Adrenal gland (tissue), 9 donors: ENCODE measurements at regions not wholly inside any gene's neighbourhood (a gene's known extent, or its start where the extent isn't known, plus 50 kb on each side); places are given as distances from the start of the nearest gene placed in this dataset.
A peak's percentile ranks its signal among the peaks of the same experiment; 100 is the strongest.

Source experiments
- DNase-seq, 7 donors: peaks; one replicate each; pipeline ENCODE4 v3.0.0-alpha.2; 2019 to 2020
- H3K27ac ChIP-seq, 5 donors: fragments of 200-600 bp; sonication (generic) in 4 of 5; 1 replicate in 3 of 5; 2 replicates in 2 of 5; pipeline versions ENCODE4 v1.5.1 to v1.8.0; 2016 to 2020; ENCODE audit warnings: mild to moderate bottlenecking in 1 of 5
- H3K27me3 ChIP-seq: fragments of 200-600 bp; 2 replicates; pipeline ENCODE4 v1.8.0; 2021
- H3K36me3 ChIP-seq, 2 donors: fragments of 200-600 bp; replicated peaks in 1 of 2; 1 replicate in 1 of 2; 2 replicates in 1 of 2; pipeline versions ENCODE4 v1.5.1 to v1.8.0; 2018 to 2022
- H3K4me1 ChIP-seq, 2 donors: fragments of 200-600 bp; replicated peaks in 1 of 2; 1 replicate in 1 of 2; 2 replicates in 1 of 2; pipeline versions ENCODE4 v1.5.1 to v1.8.0; 2018 to 2021
- H3K4me3 ChIP-seq, 4 donors: fragments of 200-600 bp; sonication (generic) in 3 of 4; one replicate each; pipeline ENCODE4 v1.5.1; 2016 to 2018
- H3K9me3 ChIP-seq, 3 donors: fragments of 200-600 bp; sonication (generic) in 1 of 3; replicated peaks in 1 of 3; 1 replicate in 2 of 3; 2 replicates in 1 of 3; pipeline versions ENCODE4 v1.5.1 to v1.8.0; 2016 to 2021
- POLR2A ChIP-seq, 2 donors: fragments of 450-650 bp; IDR thresholded peaks; one replicate each; pipeline ENCODE4 v1.6.1; 2017; ENCODE audit warnings: antibody characterized with exemption in 2 of 2, mild to moderate bottlenecking in 2 of 2, moderate library complexity in 1 of 2
- WGBS, 4 donors: extraction: QIAGEN DNeasy Blood & Tissue Kit in 2 of 4; methylation state at CpG; one replicate each; pipeline versions ENCODE4 v1.1.5 to v1.1.7; 2013 to 2017; 5-methylcytosine and 5-hydroxymethylcytosine counted together
- intact Hi-C, 2 donors: fragments of 100-400 bp; cut with DNase I; formaldehyde crosslinking; loops; one replicate each; pipeline versions ENCODE4 v1.14.1 to v1.15.0; 2022 to 2023
- TF ChIP-seq, protein P1 (sequence below), 6 experiments: fragments of 450-650 bp in 4 of 6; fragments of 200-600 bp in 2 of 6; sonication (generic) in 1 of 6; IDR thresholded peaks; 1 replicate in 5 of 6; 2 replicates in 1 of 6; pipeline versions ENCODE4 v1.5.1 to v1.8.0; 2016 to 2021; ENCODE audit warnings: antibody characterized with exemption in 6 of 6, mild to moderate bottlenecking in 2 of 6, moderate library complexity in 1 of 6
- donor health status: healthy with polysubstance abuse.
- donor health status: Bipolar disorder and iron deficiency.
- donor health status: DM: yes; HTN: yes; CAD: no.
- donor health status: DM: no; HTN: no; CAD: no.
- donor health status: DM: no; HTN: no; CAD: no.

GRCh38 chr15:31447931-31448634 lies 121.4 kb downstream of the KLF13 start:
- Histone ChIP-seq H3K27ac (no peak overlapping the region), H3K4me3 (no peak overlapping the region), H3K9me3 (no peaks in the 10 kb centered on the region), H3K4me1 (no peaks in the 10 kb centered on the region), H3K36me3 (no peaks in the 10 kb centered on the region), H3K27me3 (no peaks in the 10 kb centered on the region)
- TF ChIP-seq POLR2A (IDR thresholded peaks at IDR 0.05), result no peak
- TF ChIP-seq, protein P1, sequence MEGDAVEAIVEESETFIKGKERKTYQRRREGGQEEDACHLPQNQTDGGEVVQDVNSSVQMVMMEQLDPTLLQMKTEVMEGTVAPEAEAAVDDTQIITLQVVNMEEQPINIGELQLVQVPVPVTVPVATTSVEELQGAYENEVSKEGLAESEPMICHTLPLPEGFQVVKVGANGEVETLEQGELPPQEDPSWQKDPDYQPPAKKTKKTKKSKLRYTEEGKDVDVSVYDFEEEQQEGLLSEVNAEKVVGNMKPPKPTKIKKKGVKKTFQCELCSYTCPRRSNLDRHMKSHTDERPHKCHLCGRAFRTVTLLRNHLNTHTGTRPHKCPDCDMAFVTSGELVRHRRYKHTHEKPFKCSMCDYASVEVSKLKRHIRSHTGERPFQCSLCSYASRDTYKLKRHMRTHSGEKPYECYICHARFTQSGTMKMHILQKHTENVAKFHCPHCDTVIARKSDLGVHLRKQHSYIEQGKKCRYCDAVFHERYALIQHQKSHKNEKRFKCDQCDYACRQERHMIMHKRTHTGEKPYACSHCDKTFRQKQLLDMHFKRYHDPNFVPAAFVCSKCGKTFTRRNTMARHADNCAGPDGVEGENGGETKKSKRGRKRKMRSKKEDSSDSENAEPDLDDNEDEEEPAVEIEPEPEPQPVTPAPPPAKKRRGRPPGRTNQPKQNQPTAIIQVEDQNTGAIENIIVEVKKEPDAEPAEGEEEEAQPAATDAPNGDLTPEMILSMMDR (IDR thresholded peaks at IDR 0.05), result no peak
- intact Hi-C loops, result no loop called here
- peak in 1 of 7 donors; percentile 23 for DNase-seq
- WGBS, 4 donors, result 53 to 68% (median 61%) methylated on average over 8 of the region's 8 CpGs

DNA sequence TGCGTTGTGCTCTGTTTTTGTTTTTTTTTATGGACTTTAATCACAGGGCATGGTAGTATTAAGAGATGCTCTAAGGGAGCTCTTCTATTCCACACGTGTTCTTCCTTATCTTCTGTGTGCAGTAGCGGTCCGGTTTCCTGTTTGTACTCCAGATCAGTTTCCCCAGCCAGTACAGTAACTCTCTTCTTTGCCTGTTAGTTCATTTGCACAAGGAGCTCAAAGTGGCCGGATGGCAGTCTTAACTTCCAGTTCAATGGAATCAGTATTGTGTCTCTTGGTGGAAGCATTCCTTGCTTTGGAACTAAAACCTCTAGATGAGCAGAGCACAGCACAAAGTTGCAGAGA lies 122.0 kb downstream of the KLF13 start:
- 52 to 56% (median 53%) methylated on average over 5 of the region's 5 CpGs for WGBS, 4 donors
- no peak for TF ChIP-seq POLR2A (IDR thresholded peaks at IDR 0.05)
- TF ChIP-seq, protein P1 (IDR thresholded peaks at IDR 0.05), result no peak
- no peak overlapping the region for H3K4me3 ChIP-seq
- no peaks in the 10 kb centered on the region for H3K4me1 ChIP-seq
- H3K27me3 ChIP-seq, result no peaks in the 10 kb centered on the region
- no peaks in the 10 kb centered on the region for H3K9me3 ChIP-seq
- intact Hi-C loops, result no loop called here
- DNase-seq, result peak in 1 of 7 donors; percentile 51
- H3K27ac ChIP-seq, result no peak overlapping the region
- H3K36me3 ChIP-seq, result no peaks in the 10 kb centered on the region

DNA sequence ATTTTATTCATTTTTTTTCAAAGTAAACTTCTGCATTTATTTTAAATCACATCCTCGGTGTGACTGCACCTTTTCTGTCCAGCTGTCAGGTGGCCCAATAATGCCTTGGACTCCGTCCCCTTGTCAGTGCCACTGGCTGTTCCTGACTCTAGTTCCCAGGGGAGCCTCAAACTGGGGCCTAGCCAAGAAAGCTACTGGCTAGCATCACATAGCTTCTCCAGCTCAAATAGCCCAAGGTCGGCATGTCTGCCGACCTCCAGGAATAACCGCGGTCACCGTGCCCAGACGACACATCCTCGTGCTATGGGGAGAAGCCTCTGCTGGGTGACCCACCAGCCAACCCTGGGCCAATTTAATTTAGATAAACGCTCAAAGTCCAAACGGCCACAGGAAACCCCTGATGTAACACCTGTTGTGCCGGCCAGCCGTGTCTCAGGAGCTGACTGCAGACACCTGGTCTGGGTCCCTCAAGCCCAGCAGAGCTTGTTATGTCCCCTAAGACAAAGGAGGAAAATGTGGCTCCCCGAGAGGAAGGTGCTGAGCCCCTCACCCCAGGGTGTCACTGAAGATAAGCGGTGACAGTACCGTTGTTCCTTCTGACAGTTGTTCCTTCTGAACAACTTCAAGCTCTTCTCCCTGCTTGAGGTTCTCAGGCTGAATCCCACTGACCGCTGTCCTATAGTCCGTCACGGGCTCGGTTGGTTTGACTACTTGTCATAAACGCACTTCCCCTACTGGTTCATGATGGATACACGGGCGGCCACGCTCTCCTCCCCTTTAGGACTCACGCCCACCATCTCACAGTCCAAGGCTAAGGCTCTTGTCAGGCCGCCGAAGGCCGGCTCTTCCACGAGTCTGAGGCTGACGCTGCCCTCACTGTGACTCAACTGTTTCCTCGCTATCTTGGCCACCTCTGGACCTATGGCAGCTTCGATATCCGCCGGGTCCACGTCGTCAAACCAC lies 126.2 kb downstream of the KLF13 start:
- DNase-seq, result peak in 2 of 7 donors; percentile 14 to 48
- Histone ChIP-seq H3K27ac (no peak overlapping the region), H3K4me1 (no peaks in the 10 kb centered on the region), H3K9me3 (no peaks in the 10 kb centered on the region), H3K27me3 (no peaks in the 10 kb centered on the region), H3K4me3 (no peak overlapping the region), H3K36me3 (no peaks in the 10 kb centered on the region)
- WGBS, 4 donors, result 89 to 95% (median 91%) methylated on average over 31 to 36 of the region's 36 CpGs
- intact Hi-C loops, result no loop called here
- TF ChIP-seq, protein P1 (IDR thresholded peaks at IDR 0.05), result no peak
- TF ChIP-seq POLR2A (IDR thresholded peaks at IDR 0.05), result no peak

DNA sequence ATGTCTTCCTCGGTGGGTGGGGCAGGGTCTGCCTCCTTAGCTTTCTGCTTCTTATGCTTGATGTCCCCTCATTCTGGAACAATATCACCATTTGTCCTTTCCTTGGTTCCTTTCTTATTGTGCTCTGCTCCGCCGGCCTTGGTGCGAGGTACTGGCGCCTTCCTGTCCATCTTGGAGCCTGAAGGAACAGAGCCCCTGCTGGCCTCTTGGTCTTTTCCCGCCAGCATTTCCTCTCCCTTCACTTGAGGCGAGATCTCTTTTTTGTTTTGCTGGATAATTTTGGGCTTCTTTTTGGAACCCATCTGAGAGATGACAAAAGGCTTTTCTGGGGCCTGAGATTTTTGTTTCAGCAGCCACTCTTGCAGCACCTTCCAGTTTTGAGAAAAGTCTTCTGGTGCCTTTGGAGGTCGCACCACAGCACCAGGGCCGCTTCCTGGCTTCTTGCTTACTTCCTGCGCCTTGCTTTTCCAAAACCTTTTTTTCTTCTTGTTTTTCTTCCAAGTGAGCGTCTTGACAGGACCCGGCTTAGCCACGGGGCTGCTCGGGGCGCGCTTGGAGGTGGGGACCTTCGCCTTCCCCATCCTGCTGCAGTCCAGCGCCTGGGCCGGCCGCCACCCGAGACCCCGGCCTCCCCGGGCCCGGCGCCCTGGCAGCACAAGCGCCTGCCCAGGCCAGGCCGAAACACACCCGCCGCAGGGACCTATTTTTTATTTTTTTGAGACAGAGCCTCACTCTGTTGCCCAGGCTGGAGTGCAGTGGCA lies 127.1 kb downstream of the KLF13 start:
- Histone ChIP-seq H3K9me3 (no peaks in the 10 kb centered on the region), H3K4me3 (no peak overlapping the region), H3K27ac (no peak overlapping the region), H3K36me3 (no peaks in the 10 kb centered on the region), H3K4me1 (no peaks in the 10 kb centered on the region), H3K27me3 (no peaks in the 10 kb centered on the region)
- intact Hi-C loops, result no loop called here
- peak in 2 of 7 donors; percentile 16 to 27 for DNase-seq
- 94 to 96% (median 95%) methylated on average over 24 to 29 of the region's 29 CpGs for WGBS, 4 donors
- no peak for TF ChIP-seq POLR2A (IDR thresholded peaks at IDR 0.05)
- TF ChIP-seq, protein P1 (IDR thresholded peaks at IDR 0.05), result no peak
